ENCODE measurements at regions not wholly inside any gene's neighbourhood (a gene's known extent, or its start where the extent isn't known, plus 50 kb on each side); places are given as distances from the start of the nearest gene placed in this dataset.

DNA sequence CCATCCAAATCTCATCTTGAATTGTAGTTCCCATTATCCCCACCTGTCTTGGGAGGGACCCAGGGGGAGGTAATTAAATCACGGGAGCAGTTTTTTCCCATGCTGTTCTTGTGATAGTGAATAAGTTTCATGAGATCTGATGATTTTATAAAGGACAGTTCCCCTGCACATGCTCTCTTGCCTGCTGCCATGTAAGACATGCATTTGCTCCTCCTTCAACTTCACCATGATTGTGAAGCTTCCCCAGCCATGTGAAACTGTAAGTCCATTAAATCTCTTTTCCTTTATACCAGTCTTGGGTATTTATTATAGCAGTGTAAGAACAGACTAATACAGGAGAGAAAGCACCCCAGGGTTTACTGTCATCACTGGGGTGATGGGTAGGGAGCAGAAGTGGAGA is 220.4 kb upstream of the NUDT4 start:
- DNase-seq = no peak

DNA sequence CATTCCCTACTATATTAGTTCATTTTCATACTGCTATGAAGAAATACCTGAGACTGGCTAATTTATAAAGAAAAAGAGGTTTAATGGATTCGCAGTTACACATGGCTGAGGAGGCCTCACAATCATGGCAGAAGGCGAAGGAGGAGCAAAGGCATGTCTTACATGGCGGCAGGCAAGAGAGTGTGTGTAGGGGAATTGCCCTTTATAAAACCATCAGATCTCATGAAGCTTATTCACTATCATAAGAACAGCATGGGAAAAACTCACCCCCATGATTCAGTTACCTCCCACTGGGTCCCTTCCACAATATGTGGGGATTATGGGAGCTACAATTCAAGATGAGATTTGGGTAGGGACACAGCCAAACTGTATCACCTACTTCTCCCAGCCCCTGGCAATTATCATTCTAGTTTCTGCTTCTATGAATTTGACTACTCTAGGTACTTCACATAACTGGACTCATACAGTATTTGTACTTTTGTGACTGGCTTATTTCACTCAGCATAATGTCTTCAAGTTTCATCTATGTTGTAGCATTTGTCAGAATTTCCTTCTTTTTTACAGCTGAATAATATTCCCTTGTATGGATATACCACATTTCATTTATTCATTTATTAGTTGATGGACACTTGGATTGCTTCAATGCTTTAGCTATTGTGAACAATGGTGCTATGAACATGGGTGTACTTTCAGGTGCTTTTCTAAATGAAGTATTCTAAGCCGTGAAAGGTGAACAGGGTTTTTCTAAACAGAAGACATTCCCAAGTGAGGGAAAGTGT is 219.5 kb upstream of the NUDT4 start:
- DNase-seq = no peak

DNA sequence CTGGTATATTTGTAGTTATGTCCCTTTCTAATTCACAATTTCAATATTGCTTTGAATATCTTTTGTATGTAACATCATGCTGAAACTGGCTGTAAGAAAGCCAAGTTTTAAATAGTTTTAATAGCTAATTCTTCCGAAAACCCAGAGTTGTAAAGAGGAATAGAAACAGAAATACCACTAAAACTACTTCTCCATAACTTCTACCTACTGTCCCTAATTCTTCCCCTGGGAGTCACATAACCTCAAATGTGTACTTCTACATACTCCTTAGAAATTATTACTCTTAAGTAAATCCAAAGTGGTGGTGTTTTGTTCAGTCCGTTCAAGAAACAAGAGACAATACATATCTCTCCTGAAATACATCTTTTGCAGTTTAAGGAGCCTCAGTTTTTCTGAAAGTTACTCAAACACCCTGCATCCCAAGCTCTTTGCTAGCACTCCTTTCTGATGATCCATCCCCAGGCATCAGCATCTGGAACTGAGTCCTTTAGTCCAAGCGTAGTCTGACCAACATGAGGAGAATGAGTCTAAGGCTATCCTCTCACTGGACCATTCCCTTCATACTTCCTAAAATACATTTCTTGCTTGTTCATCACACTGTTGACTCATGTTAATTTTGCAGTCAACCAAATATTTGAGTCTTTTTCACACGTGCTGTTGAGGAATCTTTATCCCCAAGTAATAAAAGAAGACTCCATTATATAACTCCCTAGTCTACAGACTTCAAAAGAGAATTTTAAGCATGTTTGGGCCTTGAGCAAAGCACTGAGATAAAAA is 214.3 kb upstream of the NUDT4 start:
- no peak for DNase-seq

DNA sequence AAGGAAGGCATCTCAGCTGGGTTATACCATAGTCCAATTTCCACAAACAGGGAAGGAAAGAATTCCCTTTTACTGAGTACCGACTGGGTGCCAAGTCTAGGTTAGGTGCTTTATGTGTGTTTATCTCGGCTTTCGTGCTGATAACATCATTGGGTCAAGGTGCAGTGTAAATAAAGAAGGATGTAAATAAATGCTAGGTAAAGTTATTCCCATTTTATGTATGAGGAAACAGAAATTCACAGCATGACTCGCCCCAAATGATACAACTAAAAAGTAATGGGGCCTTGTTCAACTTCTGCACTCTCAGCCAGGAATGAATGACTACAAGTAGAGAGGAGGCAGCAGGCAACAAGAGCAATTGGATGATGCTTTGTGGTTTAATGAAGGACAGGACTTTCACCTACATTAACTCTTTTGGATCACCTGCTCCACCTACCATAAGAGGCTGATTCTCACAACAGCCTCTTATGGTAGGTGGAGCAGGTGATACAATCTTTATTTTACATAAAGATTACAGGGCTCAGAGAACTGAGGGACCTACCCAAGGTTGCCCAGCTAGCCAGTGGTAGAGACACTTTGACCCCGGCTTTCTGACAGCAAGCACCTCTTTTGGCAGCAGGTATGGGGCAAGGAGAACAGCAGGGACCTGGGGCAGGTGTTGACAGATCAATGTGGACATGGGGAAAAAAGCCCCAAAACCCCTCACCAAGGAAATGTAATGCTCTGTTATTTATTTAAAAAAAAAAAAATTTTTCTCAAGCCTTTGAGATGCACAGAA is 213.4 kb upstream of the NUDT4 start:
- no peak for DNase-seq

DNA sequence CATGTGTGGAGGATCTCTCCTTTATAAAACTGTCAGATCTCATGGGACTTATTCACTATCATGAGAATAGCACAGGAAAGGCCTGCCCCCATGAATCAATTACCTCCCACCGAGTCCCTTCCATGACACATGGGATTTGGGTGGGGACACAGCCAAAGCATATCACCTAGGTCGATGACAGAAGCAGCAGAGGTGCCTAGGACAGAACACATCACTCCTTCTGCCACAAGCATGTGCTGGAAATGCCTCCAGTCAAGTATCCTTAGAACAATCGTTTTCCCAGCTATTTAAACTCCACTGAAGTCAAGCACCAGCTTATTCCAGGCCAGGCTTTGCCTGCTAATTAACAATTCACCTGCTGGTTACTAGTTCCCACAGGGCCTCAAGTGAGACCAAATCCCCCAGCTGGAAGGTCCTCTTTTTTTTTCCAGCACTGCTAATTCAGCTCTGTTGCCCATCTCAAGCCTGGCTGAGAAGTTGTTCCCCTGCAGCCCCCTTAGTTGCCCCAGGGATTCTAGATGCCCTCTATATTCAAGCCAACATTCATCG is 212.3 kb upstream of the NUDT4 start:
- DNase-seq = no peak

DNA sequence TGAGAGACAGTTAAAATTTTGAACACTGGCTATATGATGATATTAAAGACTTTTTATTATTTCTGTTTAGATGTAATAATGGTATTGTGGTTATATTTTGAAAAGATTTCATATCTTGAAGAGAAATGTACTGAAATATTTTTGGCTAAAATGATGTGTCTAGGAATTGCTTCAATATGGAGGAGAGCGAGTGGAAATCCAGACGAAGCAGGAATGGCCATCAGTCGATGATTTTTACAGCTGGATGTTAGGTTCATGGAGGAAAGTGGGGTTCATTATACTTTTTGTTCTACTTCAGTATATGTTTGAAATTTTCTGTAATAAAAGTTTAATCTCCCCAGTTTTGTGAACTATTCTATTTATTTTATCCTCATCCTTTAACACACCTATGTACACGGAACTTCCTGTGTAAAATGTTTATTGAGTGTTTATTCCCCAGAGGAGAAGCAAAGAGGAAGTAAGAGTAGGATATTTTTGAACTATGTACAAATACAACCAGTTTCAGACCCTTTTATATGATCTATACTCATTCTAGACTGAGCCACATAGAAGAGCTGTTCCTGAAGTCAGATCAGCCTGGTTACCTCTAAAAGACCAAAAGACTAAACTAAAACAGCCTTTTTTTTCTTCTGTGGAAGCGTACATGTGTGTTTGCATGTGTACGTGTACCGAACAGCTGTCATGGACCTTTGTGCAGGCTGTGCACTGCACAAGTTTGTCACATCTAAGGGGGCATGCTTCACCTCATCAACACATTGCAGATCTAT is 211.0 kb upstream of the NUDT4 start:
- DNase-seq = no peak

DNA sequence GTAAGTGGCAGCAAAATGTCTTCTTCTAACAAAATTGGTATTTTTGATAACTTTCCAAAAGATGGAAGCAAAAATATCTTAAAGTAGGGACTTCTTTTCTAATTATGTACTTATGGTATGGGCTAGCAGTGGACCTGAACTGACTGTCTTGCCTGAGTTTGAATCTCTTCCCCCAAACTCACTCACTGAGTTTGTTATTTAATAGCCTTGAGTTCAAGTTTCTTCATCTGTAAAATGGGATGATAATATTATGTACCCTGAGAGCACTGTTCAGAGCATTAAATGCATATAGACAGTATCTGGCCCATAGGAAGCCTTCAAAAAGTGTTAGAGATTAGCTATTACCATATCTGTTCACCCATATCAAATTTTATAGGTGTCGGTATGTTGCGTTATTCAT is 210.4 kb upstream of the NUDT4 start:
- DNase-seq = no peak

DNA sequence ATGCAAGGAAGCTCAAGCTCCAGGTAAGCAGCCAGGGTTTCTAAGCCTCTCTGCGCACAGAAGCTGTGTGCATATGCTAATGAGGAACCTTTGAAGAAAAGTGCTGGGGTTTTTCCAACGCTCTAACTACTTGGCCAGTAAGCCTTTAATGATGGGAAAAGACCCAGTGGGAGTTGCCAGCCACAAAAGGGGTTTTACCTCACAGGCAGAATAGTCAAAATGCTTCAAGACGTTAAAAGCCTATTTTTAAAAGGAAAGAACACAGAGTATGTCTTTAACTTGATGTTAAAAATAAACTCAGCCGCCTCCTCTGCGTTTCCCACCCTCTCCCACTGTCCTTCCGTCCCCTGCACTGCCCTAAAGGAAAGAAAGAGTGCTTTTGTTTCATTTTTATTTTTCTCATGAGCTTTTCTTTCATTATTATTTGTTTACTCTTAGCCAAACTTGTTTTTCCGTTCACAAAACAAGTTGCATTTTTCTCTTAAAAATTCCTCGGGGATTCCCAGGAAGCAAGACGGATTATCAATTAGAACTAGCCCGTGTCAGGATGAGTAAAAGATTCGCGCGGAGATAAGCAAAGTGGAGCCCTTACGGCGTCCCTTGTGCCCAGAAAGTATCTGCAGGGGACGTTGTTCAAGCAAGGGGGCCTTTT is 209.8 kb upstream of the NUDT4 start:
- no peak for DNase-seq

DNA sequence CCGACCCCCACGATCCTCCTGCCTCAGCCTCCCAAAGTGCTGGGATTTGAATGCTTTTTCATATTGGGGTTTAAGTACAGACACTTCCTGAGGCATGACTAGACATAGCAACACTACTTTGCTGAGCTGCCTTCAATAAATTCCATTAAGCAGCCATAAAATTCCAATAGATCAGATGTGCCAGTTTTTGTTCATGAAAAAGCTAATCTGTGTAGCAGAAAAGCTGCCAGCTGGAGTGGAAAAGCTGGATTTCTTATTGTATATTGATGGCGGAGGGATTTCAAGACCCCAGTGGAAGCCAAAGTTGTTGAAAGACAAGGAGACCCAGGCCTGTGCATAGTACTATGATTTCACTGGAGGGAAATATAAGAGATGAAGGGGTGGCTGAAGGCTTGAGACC is 209.0 kb upstream of the NUDT4 start:
- DNase-seq = no peak

DNA sequence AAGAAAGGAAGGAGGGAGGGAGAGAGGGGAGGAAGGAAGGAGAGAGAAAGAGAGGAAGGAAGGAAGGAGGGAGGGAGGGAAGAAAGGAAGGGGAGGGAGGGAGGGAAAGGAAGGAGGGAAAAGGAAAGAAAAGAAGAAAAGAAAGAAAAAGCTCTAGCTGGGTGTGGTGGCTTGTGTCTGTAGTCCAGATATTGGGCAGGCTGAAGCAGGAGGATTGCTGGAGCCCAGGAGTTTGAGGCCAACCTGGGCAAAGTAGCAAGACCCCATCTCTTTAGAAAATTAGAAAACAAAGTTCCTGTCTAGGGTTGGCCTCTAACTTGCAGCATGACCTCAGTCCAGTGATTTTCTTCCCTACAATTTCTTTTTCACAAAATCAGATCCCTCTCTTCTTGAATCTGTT is 208.2 kb upstream of the NUDT4 start:
- DNase-seq = no peak

DNA sequence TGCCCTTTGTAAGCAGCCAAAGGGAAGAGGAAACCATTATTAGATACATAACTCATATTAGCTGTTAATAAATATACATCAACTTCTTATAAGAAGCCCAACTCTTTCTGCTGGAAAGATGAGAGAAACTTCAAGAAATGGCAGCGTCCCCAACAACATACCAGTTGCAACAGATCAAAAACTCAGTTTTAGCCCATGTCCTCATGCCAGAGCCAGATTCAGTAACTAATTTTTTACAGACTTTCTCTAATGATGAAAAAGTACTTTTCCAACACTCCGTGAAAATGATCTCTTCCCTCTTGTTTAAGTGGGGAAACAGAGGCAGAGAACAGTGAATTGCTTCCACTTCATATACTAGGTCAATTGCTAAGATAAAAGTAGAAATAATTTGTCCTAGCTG is 206.8 kb upstream of the NUDT4 start:
- no peak for DNase-seq

DNA sequence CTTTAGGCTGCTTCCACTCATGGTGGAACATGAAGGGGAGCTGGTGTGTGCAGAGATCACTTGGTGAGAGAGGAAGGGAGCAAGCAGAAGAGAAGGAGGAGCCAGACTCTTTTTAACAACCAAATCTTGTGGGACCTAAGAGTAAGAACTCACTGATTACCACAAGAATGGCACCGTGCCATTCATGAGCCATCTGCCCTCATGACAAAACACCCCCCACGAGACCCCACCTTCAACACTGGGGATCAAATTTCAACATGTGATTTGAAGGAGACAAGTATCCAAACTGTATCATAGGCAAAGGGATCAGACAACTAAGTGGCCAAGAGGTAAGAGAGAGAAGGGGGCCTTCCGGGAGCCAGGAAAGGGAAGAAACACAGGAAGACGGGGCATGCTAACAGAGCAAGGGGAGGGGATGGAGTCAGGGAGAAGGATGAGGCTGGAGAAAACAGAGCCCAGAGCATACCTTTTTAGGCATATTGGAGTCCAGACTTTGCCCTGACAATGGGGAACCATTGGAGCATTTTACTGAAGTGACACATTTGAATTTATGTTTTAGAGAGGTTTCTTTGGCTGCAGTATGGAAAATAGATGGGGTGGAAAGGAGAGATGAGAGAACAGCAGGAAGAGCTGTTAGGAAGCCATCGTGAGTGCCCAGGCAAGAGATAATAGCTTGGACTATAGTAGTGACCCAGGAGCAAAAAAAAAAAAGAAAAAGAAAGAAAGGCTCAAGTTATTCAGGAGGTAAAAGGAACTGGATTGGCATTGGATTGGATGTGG is 204.4 kb upstream of the NUDT4 start:
- DNase-seq = no peak

DNA sequence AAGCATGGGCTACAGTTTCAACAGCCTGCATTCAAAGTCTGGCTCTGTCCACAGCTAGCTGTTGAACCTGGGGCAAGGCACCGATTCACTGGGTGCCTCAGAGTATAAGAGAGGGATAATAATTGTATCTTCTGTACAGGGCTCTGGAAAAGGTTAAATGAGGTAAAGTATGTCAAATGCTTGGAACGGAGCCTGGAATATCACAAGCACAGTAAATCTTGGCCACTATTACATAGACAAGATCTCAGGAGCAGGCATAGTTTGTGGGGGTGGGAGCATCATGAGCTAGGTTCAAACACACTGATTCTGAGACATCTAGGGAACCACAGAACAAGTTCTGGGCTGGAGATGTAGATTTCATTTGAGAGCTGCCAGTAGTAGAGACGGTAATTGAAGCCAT is 203.7 kb upstream of the NUDT4 start:
- DNase-seq = no peak

DNA sequence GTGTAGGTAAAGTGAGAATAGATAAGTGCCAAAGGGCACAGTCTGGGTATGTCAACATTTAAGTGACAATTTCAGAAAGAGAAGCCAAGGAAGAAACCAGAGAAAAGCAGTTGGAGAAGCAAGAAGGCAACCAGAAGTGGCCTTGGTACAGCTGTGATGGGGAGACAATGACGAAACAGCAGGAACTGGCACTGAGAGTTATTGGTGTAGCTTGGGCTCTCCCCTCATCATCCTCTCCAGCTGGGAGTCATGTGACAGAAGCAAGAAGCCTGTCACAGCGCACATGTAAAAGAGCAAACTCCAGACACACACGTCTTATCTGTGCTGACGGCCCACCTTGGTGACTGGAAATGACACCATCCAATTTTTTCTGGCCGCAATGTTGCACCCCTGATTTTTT is 203.3 kb upstream of the NUDT4 start:
- no peak for DNase-seq

DNA sequence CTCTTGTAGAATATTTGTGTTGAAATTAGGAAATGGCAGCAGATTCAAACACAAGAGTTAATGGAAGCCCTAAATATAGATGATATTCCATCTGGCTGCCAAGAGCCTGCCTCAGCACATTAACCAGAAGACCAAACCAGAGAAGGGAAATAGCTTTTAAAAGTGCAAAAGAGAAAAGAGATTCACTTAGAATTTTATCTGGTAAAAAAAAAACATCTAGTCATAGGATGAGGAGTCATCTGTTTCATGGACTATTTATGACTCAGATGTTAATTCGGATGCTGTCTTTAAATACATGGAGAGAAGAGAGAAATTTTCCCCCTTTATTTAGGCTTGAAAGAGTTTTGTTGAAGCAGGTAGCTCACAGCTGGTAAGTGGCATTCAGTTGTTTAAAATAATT is 201.6 kb upstream of the NUDT4 start:
- no peak for DNase-seq

DNA sequence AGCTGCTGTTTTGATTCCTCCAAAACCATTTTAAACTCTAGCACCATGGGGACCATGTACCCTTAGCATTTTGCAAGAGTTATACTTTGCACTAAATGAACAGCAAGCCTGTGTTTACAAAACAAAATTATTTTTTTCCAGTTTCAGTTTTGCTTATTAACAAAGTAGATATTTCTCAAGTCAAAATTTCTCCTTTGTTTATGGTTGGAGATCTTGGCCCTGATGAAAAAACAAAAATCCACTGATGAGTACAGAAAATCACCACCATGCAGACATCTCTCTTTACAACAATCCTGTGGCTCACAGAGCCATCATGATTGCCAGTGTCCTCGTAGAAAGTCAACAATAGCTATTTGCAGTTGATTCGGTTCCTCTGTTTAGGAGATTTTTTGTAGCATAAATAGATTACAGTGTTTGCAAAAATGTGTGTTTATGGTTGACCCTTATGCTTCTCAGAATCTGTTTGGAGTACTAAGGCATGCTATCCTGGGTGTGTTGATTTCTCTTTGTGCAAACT is 201.1 kb upstream of the NUDT4 start:
- DNase-seq = no peak

DNA sequence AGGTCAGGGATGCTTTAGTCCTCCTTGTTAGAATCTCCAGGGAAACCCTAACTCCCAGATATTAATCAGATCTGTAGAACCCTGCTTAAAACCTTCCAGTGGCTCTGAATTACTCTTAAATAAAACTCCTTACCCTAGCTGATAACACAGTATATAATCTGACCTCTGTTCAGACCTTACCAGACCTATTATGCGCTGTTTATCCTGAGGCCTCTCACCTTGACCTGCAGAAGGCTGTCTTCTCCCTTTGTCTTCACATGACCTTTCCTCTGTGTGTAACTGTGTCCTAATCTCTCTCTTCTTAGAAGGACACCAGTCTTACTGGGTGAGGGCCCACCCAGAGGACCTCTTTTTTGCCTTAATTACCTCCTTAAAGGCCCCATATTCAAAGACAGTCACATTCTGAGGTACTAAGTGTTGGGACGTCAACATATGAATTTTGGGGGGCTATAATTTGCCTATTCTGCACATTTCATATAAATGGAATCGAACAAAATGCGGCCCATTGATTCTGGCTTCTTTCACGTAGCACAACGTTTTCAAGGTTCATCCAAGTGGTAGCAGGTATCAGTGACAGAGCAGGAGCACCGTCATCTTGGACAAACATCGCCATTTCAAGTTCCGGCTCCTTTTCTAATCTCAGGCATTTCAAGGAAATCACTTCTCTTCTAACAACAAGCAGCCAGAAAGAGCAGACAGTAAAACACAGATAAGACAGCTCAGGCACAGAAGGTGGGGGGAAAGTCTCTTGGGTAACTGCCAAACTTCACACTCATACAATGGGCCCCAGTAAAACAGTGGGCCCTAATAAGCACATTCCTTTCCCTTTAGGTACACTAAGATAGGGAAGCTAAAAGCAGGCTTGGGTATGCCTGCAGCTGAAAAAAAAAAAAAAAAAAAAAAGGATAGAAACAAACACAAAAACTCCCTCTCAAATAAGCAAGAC is 200.2 kb upstream of the NUDT4 start:
- no peak for DNase-seq

DNA sequence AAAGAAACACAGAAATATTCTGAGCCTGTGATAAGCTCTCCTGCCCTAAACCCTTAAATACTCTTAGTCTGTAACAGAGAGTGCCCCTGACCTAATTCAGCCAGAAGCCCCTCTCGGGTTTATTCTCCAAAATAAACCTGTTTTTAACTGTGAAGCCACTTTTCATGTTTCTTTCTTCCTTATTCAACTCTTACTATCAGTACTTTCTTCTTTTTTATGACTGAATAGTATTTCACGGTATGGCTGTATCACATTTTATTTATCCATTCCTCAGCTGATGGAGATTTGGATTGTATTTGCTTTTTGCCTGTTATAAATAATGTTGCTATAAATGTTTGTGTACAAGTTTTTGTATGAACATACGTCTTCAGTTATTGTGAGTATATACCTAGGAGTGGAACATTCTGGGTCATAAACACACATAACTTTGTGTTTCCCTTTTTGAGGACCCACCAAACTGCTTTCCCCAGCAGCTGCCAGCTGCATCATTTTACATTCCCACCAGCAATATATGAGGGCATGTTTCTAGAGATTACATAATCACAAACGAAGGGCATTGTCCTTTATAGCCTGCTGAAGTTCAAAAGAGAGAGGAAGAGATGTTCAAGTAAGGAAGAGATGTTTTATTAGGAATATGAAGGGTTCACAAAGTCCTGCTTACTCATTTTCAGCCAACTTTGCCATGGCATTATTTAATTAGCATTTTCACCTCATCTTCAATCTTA is 199.4 kb upstream of the NUDT4 start:
- no peak for DNase-seq

DNA sequence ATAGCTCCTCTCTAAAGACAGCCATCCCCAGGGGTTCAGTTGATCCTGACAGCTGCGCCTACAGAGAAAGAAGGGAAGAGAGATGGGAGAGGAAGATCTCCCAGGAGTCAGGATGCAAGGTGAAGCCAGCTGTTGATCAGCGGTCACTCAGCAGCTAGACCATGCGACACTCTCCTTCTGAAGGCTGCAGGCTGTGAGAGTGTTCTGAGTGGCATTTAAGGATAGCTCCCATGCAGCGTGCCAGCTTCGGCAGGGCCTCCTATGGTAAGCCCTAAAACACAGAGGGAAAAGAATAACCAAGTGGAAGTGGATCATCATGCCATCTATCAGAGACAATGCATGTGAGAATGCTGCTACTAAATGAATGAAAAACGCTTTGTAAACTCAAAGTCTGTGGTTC is 197.9 kb upstream of the NUDT4 start:
- DNase-seq = no peak

Data from activated CD4-positive, alpha-beta T cell treated with anti-CD3 and anti-CD28 coated beads, Interleukin-2, amount 50 U/mL, for 1 hour (primary cell).